Uterus (tissue), 3 donors: ENCODE measurements at regions not wholly inside any gene's neighbourhood (a gene's known extent, or its start where the extent isn't known, plus 50 kb on each side); places are given as distances from the start of the nearest gene placed in this dataset.

Experiments used
- DNase-seq, 2 donors: peaks; one replicate each; pipeline ENCODE4 v3.0.0-alpha.2; 2019 to 2020
- H3K27ac ChIP-seq, 2 donors: fragments of 200-600 bp; sonication (generic); 1 replicate in 1 of 2; 2 replicates in 1 of 2; pipeline ENCODE4 v1.5.1; 2016 to 2018
- H3K27me3 ChIP-seq, 2 donors: fragments of 200-600 bp; sonication (generic); one replicate each; pipeline ENCODE4 v1.5.1; 2018 to 2019; ENCODE audit warnings: control low read depth in 1 of 2
- H3K36me3 ChIP-seq, 2 donors: fragments of 200-600 bp; sonication (generic); one replicate each; pipeline ENCODE4 v1.5.1; 2019; ENCODE audit warnings: control low read depth in 1 of 2
- H3K4me1 ChIP-seq, 2 donors: fragments of 200-600 bp; sonication (generic); one replicate each; pipeline ENCODE4 v1.5.1; 2018 to 2019; ENCODE audit warnings: control low read depth in 1 of 2
- H3K4me3 ChIP-seq, 2 donors: fragments of 200-600 bp; sonication (generic); 1 replicate in 1 of 2; 2 replicates in 1 of 2; pipeline ENCODE4 v1.5.1; 2018 to 2019; ENCODE audit warnings: mild to moderate bottlenecking in 1 of 2
- H3K9me3 ChIP-seq, 2 donors: fragments of 200-600 bp; sonication (generic); one replicate each; pipeline ENCODE4 v1.5.1; 2019; ENCODE audit warnings: control low read depth in 1 of 2
- POLR2A ChIP-seq, 2 donors: fragments of 450-650 bp; IDR thresholded peaks; one replicate each; pipeline ENCODE4 v1.6.1; 2016; ENCODE audit warnings: antibody characterized with exemption in 2 of 2, mild to moderate bottlenecking in 1 of 2, moderate library complexity in 1 of 2
- intact Hi-C: fragments of 100-400 bp; cut with DNase I; formaldehyde crosslinking; loops from one replicate; pipeline ENCODE4 v1.15.1; 2023; ENCODE audit warnings: low total_unique reads
- TF ChIP-seq, protein P1 (sequence below), 4 experiments: fragments of 200-600 bp in 2 of 4; fragments of 450-650 bp in 2 of 4; sonication (generic) in 2 of 4; IDR thresholded peaks; one replicate each; pipeline ENCODE4 v1.5.1; 2016 to 2019; ENCODE audit warnings: antibody characterized with exemption in 4 of 4, mild to moderate bottlenecking in 2 of 4, moderate library complexity in 1 of 4
- donor health status: DM: yes; HTN: yes; CAD: no.

GRCh38 chr3:55343486-55344357 is 143.4 kb downstream of the WNT5A start:
- no peaks in the 10 kb centered on the region for H3K4me1 ChIP-seq
- no peak overlapping the region for H3K4me3 ChIP-seq
- DNase-seq, result no peak
- intact Hi-C loops, result no loop called here
- H3K27ac ChIP-seq, result peak overlapping the region in 1 of 2 donors; percentile 3
- no peaks in the 10 kb centered on the region for H3K27me3 ChIP-seq
- no peaks in the 10 kb centered on the region for H3K36me3 ChIP-seq
- no peaks in the 10 kb centered on the region for H3K9me3 ChIP-seq
- TF ChIP-seq POLR2A (IDR thresholded peaks at IDR 0.05), result no peak
- TF ChIP-seq, protein P1, sequence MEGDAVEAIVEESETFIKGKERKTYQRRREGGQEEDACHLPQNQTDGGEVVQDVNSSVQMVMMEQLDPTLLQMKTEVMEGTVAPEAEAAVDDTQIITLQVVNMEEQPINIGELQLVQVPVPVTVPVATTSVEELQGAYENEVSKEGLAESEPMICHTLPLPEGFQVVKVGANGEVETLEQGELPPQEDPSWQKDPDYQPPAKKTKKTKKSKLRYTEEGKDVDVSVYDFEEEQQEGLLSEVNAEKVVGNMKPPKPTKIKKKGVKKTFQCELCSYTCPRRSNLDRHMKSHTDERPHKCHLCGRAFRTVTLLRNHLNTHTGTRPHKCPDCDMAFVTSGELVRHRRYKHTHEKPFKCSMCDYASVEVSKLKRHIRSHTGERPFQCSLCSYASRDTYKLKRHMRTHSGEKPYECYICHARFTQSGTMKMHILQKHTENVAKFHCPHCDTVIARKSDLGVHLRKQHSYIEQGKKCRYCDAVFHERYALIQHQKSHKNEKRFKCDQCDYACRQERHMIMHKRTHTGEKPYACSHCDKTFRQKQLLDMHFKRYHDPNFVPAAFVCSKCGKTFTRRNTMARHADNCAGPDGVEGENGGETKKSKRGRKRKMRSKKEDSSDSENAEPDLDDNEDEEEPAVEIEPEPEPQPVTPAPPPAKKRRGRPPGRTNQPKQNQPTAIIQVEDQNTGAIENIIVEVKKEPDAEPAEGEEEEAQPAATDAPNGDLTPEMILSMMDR (IDR thresholded peaks at IDR 0.05), result no peak

DNA sequence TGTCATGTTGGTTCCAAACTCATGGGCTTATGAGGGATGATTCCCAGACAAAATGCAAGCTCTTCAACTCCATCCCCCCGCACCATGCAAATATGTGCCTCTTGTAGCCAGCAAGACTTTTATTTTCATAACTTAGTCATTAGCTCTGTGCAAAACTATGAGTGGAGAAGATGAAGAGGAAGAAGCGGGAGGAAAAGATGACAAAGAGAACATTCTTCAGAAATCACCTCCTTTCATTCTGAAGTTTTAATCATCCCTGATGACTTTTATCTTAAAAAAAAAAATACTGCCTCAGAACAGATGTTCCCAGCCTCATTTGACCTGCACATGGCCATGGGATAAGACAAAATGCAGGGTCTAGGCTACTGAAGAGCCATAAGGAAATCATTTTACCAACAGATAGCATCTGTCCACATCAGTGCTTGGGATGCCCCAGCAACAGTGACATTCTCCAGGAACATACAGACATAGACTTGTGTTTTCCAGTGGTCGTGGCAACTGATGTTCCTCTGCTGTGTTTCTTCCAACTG is 145.5 kb downstream of the WNT5A start:
- Histone ChIP-seq H3K27ac (no peak overlapping the region), H3K36me3 (no peaks in the 10 kb centered on the region), H3K4me1 (no peaks in the 10 kb centered on the region), H3K4me3 (no peak overlapping the region), H3K9me3 (no peaks in the 10 kb centered on the region), H3K27me3 (no peaks in the 10 kb centered on the region)
- intact Hi-C loops, result no loop called here
- TF ChIP-seq, protein P1 (IDR thresholded peaks at IDR 0.05), result no peak
- no peak for TF ChIP-seq POLR2A (IDR thresholded peaks at IDR 0.05)
- no peak for DNase-seq

DNA sequence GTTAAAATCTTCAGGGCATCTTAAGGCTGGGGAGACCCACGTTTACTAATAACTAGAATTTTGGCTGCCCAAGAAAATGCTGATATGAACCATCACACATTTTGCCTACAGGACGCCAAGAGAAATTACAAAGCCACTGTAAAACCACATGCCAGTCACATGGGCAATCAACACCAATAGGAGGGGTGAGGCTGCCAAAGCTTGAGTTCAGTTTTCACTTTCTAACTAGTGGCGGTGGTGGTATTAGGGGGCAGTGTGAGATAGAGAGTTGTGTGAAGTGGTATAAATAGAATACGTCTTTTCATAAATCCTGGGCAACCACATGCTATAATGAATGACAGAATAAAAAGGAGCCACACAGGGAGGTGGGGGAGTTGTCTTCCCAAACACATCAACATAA is 147.3 kb downstream of the WNT5A start:
- Histone ChIP-seq H3K36me3 (no peaks in the 10 kb centered on the region), H3K27me3 (no peaks in the 10 kb centered on the region), H3K9me3 (no peaks in the 10 kb centered on the region), H3K27ac (no peak overlapping the region), H3K4me1 (no peaks in the 10 kb centered on the region), H3K4me3 (no peak overlapping the region)
- no peak for DNase-seq
- TF ChIP-seq, protein P1 (IDR thresholded peaks at IDR 0.05), result no peak
- no peak for TF ChIP-seq POLR2A (IDR thresholded peaks at IDR 0.05)
- intact Hi-C loops, result no loop called here

- Histone ChIP-seq H3K4me3 (no peak overlapping the region), H3K4me1 (no peaks in the 10 kb centered on the region), H3K27ac (no peak overlapping the region), H3K36me3 (no peaks in the 10 kb centered on the region), H3K9me3 (no peaks in the 10 kb centered on the region), H3K27me3 (no peaks in the 10 kb centered on the region)
- TF ChIP-seq, protein P1 (IDR thresholded peaks at IDR 0.05), result no peak
- TF ChIP-seq POLR2A (IDR thresholded peaks at IDR 0.05), result no peak
- DNase-seq, result no peak
- intact Hi-C loops, result no loop called here
These were observed 147.7 kb downstream of the WNT5A start for GRCh38 chr3:55339390-55339789.

- H3K9me3 ChIP-seq, result no peaks in the 10 kb centered on the region
- H3K27me3 ChIP-seq, result no peaks in the 10 kb centered on the region
- H3K27ac ChIP-seq, result peak overlapping the region in 1 of 2 donors; percentile 7
- TF ChIP-seq, protein P1 (IDR thresholded peaks at IDR 0.05), result no peak
- no peak for TF ChIP-seq POLR2A (IDR thresholded peaks at IDR 0.05)
- DNase-seq, result peak in 1 of 2 donors; percentile 24
- H3K4me3 ChIP-seq, result no peak overlapping the region
- H3K36me3 ChIP-seq, result no peaks in the 10 kb centered on the region
- H3K4me1 ChIP-seq, result no peaks in the 10 kb centered on the region
- intact Hi-C loops, result no loop called here
These were observed 149.4 kb downstream of the WNT5A start for GRCh38 chr3:55337641-55338180.
